WTC11 (cell line): ENCODE measurements at regions not wholly inside any gene's neighbourhood (a gene's known extent, or its start where the extent isn't known, plus 50 kb on each side); places are given as distances from the start of the nearest gene placed in this dataset.

ENCODE experiments used
- ATF6 ChIP-seq: sonication (generic); formaldehyde crosslinking; IDR thresholded peaks from 2 replicates; pipeline ENCODE4 v1.8.1; 2023; ENCODE audit warnings: mild to moderate bottlenecking, missing genetic modification reagents
- CREB1 ChIP-seq: sonication (generic); formaldehyde crosslinking; IDR thresholded peaks from 2 replicates; pipeline ENCODE4 v1.8.0; 2023; ENCODE audit warnings: mild to moderate bottlenecking, missing genetic modification reagents
- CTCF ChIP-seq: fragments of 200-600 bp; IDR thresholded peaks from 2 replicates; pipeline ENCODE4 v1.8.0; 2022; ENCODE audit warnings: antibody characterized with exemption
- E2F4 ChIP-seq: sonication (generic); formaldehyde crosslinking; IDR thresholded peaks from 2 replicates; pipeline ENCODE4 v1.8.1; 2022; ENCODE audit warnings: low read depth, mild to moderate bottlenecking, moderate library complexity, missing genetic modification reagents, borderline replicate concordance
- ETV6 ChIP-seq: sonication (generic); formaldehyde crosslinking; IDR thresholded peaks from 2 replicates; pipeline ENCODE4 v1.8.1; 2022; ENCODE audit warnings: mild to moderate bottlenecking, missing genetic modification reagents
- FOXJ3 ChIP-seq: sonication (generic); formaldehyde crosslinking; IDR thresholded peaks from 2 replicates; pipeline ENCODE4 v1.9.0; 2021; ENCODE audit warnings: missing genetic modification reagents, mild to moderate bottlenecking, borderline replicate concordance
- NFE2L1 ChIP-seq: sonication (generic); formaldehyde crosslinking; IDR thresholded peaks from 2 replicates; pipeline ENCODE4 v1.8.1; 2023; ENCODE audit warnings: missing genetic modification reagents
- NR2C2 ChIP-seq: sonication (generic); formaldehyde crosslinking; IDR thresholded peaks from 2 replicates; pipeline ENCODE4 v1.8.0; 2022; ENCODE audit warnings: mild to moderate bottlenecking, missing genetic modification reagents
- RELA ChIP-seq: sonication (generic); formaldehyde crosslinking; IDR thresholded peaks from 2 replicates; pipeline ENCODE4 v1.8.1; 2022; ENCODE audit warnings: missing genetic modification reagents, mild to moderate bottlenecking, borderline replicate concordance
- SP1 ChIP-seq: sonication (generic); formaldehyde crosslinking; conservative IDR thresholded peaks from 2 replicates; pipeline ENCODE4 v1.8.1; 2022; ENCODE audit warnings: missing genetic modification reagents
- TEAD4 ChIP-seq: sonication (generic); formaldehyde crosslinking; IDR thresholded peaks from 2 replicates; pipeline ENCODE4 v1.8.0; 2022; ENCODE audit warnings: mild to moderate bottlenecking, missing genetic modification reagents
- ZNF138 ChIP-seq: sonication (generic); formaldehyde crosslinking; conservative IDR thresholded peaks from 2 replicates; pipeline ENCODE4 v1.8.1; 2022; ENCODE audit warnings: mild to moderate bottlenecking, moderate library complexity, missing genetic modification reagents

- TF ChIP-seq NR2C2 (CRISPR knock-in tag) (no peak), RELA (no peak), CREB1 (CRISPR knock-in tag) (no peak), CTCF (no peak), ETV6 (CRISPR knock-in tag) (no peak), NFE2L1 (CRISPR knock-in tag) (no peak), ZNF138 (no peak), FOXJ3 (CRISPR knock-in tag) (no peak), ATF6 (CRISPR knock-in tag) (no peak), E2F4 (CRISPR knock-in tag) (no peak), TEAD4 (no peak), SP1 (no peak)
Measured at GRCh38 chr4:124934916-124935315, 222.4 kb upstream of the ANKRD50 start.
